Memory B cell (primary cell): ENCODE measurements at regions not wholly inside any gene's neighbourhood (a gene's known extent, or its start where the extent isn't known, plus 50 kb on each side); places are given as distances from the start of the nearest gene placed in this dataset.
"Not testable (repeated sequence)": the region's sequence is repeated elsewhere in the genome, so short reads cannot be mapped to it uniquely, and the experiment has no call there.

Experiments used
- ATAC-seq: fragments of 150-1000 bp; cut with Tn5 transposase; 2 replicates; pipeline ENCODE4 v1.10.0; 2021; ENCODE audit warnings: low read depth, mild to moderate bottlenecking, moderate library complexity
- DNase-seq, 2 donors: peaks; one replicate each; pipeline ENCODE4 v3.0.0; 2022; ENCODE audit warnings: low spot score in 2 of 2
- H3K27ac Mint-ChIP-seq: one replicate; pipeline ENCODE4 v1.8.0; 2022; ENCODE audit warnings: mild to moderate bottlenecking, moderate library complexity, mixed read lengths
- H3K27me3 Mint-ChIP-seq: one replicate; pipeline ENCODE4 v1.8.0; 2022; ENCODE audit warnings: mixed read lengths
- H3K36me3 Mint-ChIP-seq: one replicate; pipeline ENCODE4 v1.8.0; 2022; ENCODE audit warnings: mild to moderate bottlenecking, mixed read lengths
- H3K4me1 Mint-ChIP-seq: one replicate; pipeline ENCODE4 v1.8.0; 2022; ENCODE audit warnings: mixed read lengths
- H3K4me3 Mint-ChIP-seq: one replicate; pipeline ENCODE4 v1.8.0; 2022; ENCODE audit warnings: mild to moderate bottlenecking, moderate library complexity, mixed read lengths
- H3K9me3 Mint-ChIP-seq: one replicate; pipeline ENCODE4 v1.8.0; 2022; ENCODE audit warnings: mixed read lengths

DNA sequence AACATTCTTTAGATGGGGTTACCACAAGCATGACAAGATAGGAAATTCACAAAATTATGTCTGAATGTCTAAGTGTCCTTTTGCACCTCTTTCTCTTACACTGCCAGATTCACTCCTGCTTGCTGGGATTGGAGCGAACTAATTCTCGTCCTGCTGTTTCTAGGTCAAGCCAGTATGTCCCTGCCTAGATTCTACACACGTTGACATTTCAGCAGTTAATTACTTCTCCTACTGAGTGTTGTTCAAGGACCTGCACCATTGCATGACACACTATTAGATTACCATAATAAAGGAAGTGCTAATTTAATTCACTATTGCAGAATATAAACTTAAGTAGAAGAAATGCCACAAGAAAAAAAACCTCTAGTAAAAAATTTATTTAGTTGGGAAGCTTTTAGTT lies 1911.7 kb downstream of the PCDH7 start:
- Mint-ChIP-seq H3K4me3 (no peak overlapping the region), H3K4me1 (no peaks in the 10 kb centered on the region), H3K27me3 (no peaks in the 10 kb centered on the region), H3K27ac (no peak overlapping the region), H3K36me3 (no peaks in the 10 kb centered on the region), H3K9me3 (peaks cover 10% of the 10 kb centered on the region)
- ATAC-seq (no peak), DNase-seq (no peak)

DNA sequence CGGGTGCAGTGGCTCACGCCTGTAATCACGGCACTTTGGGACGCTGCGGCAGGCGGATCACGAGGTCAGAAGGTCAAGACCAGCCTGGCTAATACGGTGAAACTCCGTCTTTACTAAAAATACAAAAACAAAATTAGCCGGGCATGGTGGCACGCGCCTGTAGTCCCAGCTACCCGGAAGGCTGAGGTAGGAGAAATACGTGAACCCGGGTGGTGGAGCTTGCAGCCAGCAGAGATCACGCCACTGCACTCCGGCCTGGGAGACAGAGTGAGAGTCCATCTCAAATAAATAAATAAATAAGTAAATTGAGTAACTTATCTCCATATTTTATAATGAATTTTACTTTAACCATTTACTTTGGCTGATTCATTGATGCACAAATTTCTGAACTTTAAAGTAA lies 1913.3 kb downstream of the PCDH7 start:
- no peak overlapping the region for H3K27ac Mint-ChIP-seq
- no peak overlapping the region for H3K4me3 Mint-ChIP-seq
- H3K36me3 Mint-ChIP-seq: no peaks in the 10 kb centered on the region
- peaks cover 10% of the 10 kb centered on the region for H3K9me3 Mint-ChIP-seq
- no peak for ATAC-seq
- no peak for DNase-seq
- no peaks in the 10 kb centered on the region for H3K27me3 Mint-ChIP-seq
- no peaks in the 10 kb centered on the region for H3K4me1 Mint-ChIP-seq

DNA sequence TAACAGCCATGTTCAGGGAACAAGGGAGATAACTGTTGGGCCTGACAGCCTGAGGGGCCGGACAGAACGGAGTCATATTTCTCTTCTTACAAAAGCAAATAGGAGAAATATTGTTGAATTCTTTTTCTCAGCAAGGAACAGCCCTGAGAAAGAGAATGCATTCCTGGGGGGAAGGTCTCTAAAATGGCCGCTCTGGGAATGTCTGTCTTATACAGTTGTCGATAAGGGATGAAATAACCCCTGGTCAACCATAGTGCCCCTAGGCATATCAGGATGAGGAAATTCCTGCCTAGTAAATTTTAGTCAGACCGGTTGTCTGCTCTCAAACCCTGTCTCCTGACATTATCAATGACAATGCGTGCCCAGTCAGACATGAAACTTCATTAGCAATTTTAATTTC lies 1925.5 kb downstream of the PCDH7 start:
- Mint-ChIP-seq H3K4me3 (no peak overlapping the region), H3K4me1 (no peaks in the 10 kb centered on the region), H3K27ac (no peak overlapping the region), H3K27me3 (no peaks in the 10 kb centered on the region), H3K9me3 (peaks cover 10% of the 10 kb centered on the region), H3K36me3 (no peaks in the 10 kb centered on the region)
- DNase-seq (no peak), ATAC-seq (no peak)

DNA sequence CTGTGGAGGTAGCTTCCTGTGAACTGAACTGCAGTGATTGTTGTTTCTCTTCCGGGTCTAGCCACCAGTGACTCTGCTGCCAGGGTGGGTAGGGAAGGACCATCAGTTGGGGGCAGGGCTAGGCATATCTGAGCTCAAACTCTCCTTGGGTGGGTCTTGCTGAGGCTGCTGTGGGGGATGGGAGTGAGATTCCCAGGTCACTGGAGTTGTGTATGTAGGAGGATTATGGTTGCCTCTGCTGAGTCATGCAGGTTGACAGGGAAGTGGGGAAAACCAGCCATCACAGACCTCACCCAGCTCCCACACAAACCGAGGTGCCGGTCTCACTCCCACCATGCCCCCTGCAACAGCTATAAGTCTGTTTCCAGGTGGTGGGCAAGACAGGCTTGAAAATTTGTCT lies 1937.8 kb downstream of the PCDH7 start:
- no peak for ATAC-seq
- Mint-ChIP-seq H3K4me1 (no peaks in the 10 kb centered on the region), H3K4me3 (no peak overlapping the region), H3K9me3 (peaks cover 4% of the 10 kb centered on the region), H3K27ac (no peak overlapping the region), H3K36me3 (no peaks in the 10 kb centered on the region), H3K27me3 (no peaks in the 10 kb centered on the region)
- DNase-seq: no peak

DNA sequence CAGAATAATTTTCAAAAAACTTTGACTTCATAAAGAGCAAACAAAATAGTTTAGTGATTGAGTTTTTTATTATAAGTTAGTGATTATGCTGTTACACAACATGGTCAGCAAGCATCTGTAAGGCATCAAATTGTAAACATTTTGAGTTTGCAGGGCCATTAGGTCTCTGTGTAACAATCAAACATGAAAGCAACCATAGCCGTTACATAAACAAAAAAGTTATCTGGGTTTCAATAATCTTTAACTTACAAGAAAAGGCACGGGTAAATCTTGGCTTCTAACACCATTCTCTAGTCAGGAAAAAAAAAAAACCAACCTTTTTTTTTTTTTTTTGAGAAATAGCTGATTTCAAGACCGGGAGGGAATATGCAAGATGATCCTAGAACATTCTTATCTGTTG lies 1941.1 kb downstream of the PCDH7 start:
- no peaks in the 10 kb centered on the region for H3K27me3 Mint-ChIP-seq

GRCh38 chr4:32662803-32663202 lies 1942.6 kb downstream of the PCDH7 start:
- H3K4me3 Mint-ChIP-seq: no peak overlapping the region
- no peak for ATAC-seq
- no peaks in the 10 kb centered on the region for H3K4me1 Mint-ChIP-seq
- no peak overlapping the region for H3K27ac Mint-ChIP-seq
- no peaks in the 10 kb centered on the region for H3K36me3 Mint-ChIP-seq
- no peaks in the 10 kb centered on the region for H3K27me3 Mint-ChIP-seq
- peaks cover 3% of the 10 kb centered on the region for H3K9me3 Mint-ChIP-seq
- no peak for DNase-seq

More for the DNA sequence above, 1941.1 kb downstream of the PCDH7 start:
- Mint-ChIP-seq H3K27ac (no peak overlapping the region), H3K4me1 (no peaks in the 10 kb centered on the region), H3K9me3 (peaks cover 3% of the 10 kb centered on the region), H3K36me3 (no peaks in the 10 kb centered on the region), H3K4me3 (no peak overlapping the region)
- ATAC-seq (no peak), DNase-seq (no peak)

- DNase-seq: no peak
- no peak for ATAC-seq
- Mint-ChIP-seq H3K4me3 (no peak overlapping the region), H3K4me1 (no peaks in the 10 kb centered on the region), H3K9me3 (peaks cover 5% of the 10 kb centered on the region), H3K36me3 (no peaks in the 10 kb centered on the region), H3K27me3 (no peaks in the 10 kb centered on the region), H3K27ac (no peak overlapping the region)
Observed at GRCh38 chr4:32672359-32672758, 1952.2 kb downstream of the PCDH7 start.

GRCh38 chr4:32680946-32681345 lies 1960.8 kb downstream of the PCDH7 start:
- no peak overlapping the region for H3K27ac Mint-ChIP-seq

GRCh38 chr4:32684160-32684559 lies 1964.0 kb downstream of the PCDH7 start:
- DNase-seq (no peak), ATAC-seq (no peak)
- Mint-ChIP-seq H3K27ac (no peak overlapping the region), H3K36me3 (no peaks in the 10 kb centered on the region), H3K4me3 (no peak overlapping the region), H3K9me3 (peaks cover 8% of the 10 kb centered on the region), H3K27me3 (no peaks in the 10 kb centered on the region), H3K4me1 (no peaks in the 10 kb centered on the region)

More at GRCh38 chr4:32680946-32681345, 1960.8 kb downstream of the PCDH7 start:
- no peak for ATAC-seq
- Mint-ChIP-seq H3K4me1 (no peaks in the 10 kb centered on the region), H3K27me3 (no peaks in the 10 kb centered on the region), H3K9me3 (peaks cover 9% of the 10 kb centered on the region), H3K4me3 (no peak overlapping the region), H3K36me3 (no peaks in the 10 kb centered on the region)
- no peak for DNase-seq

- Mint-ChIP-seq H3K36me3 (no peaks in the 10 kb centered on the region), H3K4me1 (no peaks in the 10 kb centered on the region), H3K27ac (no peak overlapping the region), H3K4me3 (no peak overlapping the region), H3K27me3 (no peaks in the 10 kb centered on the region), H3K9me3 (peaks cover 3% of the 10 kb centered on the region)
- no peak for DNase-seq
- no peak for ATAC-seq
Observed at GRCh38 chr4:32686123-32686522, 1966.0 kb downstream of the PCDH7 start.

DNA sequence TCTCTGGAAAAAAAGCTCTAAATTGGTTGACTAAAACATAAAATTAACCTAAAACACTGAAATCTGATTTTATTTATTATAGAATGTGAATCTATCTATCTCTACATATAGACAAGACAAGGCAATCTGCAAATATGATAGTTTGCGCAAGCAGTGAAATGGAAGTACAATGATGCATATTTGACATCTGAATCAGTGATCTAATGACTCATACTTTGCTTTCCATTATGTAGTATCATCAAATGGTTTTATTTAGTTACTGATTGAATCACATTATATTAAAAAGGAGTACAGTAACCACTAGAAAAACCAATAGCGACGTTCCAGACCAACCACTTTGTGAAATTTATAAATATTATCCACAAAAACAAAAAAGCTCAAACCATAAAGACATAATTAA lies 1969.3 kb downstream of the PCDH7 start:
- peaks cover 4% of the 10 kb centered on the region for H3K9me3 Mint-ChIP-seq
- DNase-seq: no peak
- H3K4me1 Mint-ChIP-seq: no peaks in the 10 kb centered on the region

GRCh38 chr4:32697281-32697814 lies 1977.2 kb downstream of the PCDH7 start:
- Mint-ChIP-seq H3K4me1 (no peaks in the 10 kb centered on the region), H3K27me3 (no peaks in the 10 kb centered on the region), H3K27ac (no peak overlapping the region), H3K4me3 (no peak overlapping the region), H3K9me3 (peaks cover 3% of the 10 kb centered on the region), H3K36me3 (no peaks in the 10 kb centered on the region)
- DNase-seq (no peak), ATAC-seq (no peak)

More for the DNA sequence above, 1969.3 kb downstream of the PCDH7 start:
- ATAC-seq: no peak
- no peaks in the 10 kb centered on the region for H3K27me3 Mint-ChIP-seq
- H3K27ac Mint-ChIP-seq: no peak overlapping the region
- H3K36me3 Mint-ChIP-seq: no peaks in the 10 kb centered on the region
- no peak overlapping the region for H3K4me3 Mint-ChIP-seq

GRCh38 chr4:32700838-32701237 lies 1980.7 kb downstream of the PCDH7 start:
- DNase-seq: no peak
- Mint-ChIP-seq H3K27me3 (no peaks in the 10 kb centered on the region), H3K4me1 (no peaks in the 10 kb centered on the region), H3K27ac (no peak overlapping the region), H3K36me3 (no peaks in the 10 kb centered on the region), H3K4me3 (no peak overlapping the region), H3K9me3 (no peaks in the 10 kb centered on the region)
- ATAC-seq: no peak

- H3K36me3 Mint-ChIP-seq: no peaks in the 10 kb centered on the region
- no peak overlapping the region for H3K4me3 Mint-ChIP-seq
- ATAC-seq (no peak), DNase-seq (no peak)
- no peaks in the 10 kb centered on the region for H3K4me1 Mint-ChIP-seq
- H3K27ac Mint-ChIP-seq: no peak overlapping the region
- peaks cover 7% of the 10 kb centered on the region for H3K9me3 Mint-ChIP-seq
- H3K27me3 Mint-ChIP-seq: no peaks in the 10 kb centered on the region
Observed at GRCh38 chr4:32706893-32707292, 1986.7 kb downstream of the PCDH7 start.

DNA sequence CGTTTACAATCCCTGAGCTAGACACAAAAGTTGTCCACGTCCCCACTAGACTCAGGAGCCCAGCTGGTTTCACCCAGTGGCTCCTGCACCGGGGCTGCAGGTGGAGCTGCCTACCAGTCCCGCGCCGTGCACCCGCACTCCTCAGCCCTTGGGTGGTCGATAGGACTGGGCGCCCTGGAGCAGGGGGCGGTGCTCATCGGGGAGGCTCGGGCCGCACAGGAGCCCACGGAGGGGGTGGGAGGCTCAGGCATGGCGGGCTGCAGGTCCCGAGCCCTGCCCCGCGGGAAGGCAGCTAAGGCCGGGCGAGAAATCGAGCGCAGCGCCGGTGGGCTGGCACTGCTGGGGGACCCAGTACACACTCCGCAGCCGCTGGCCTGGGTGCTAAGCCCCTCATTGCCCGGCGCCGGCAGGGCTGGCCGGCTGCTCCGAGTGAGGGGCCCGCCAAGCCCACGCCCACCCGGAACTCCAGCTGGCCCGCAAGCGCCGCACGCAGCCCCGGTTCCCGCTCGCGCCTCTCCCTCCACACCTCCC lies 1996.0 kb downstream of the PCDH7 start:
- H3K4me1 Mint-ChIP-seq, DNase-seq, ATAC-seq, H3K4me3 Mint-ChIP-seq, H3K27ac Mint-ChIP-seq, H3K27me3 Mint-ChIP-seq, H3K9me3 Mint-ChIP-seq, H3K36me3 Mint-ChIP-seq: not testable (repeated sequence)
